HEK293 (cell line): ENCODE measurements at regions not wholly inside any gene's neighbourhood (a gene's known extent, or its start where the extent isn't known, plus 50 kb on each side); places are given as distances from the start of the nearest gene placed in this dataset.

Experiments used
- ZBTB7A ChIP-seq: fragments of 450-650 bp; formaldehyde crosslinking; IDR thresholded peaks from 2 replicates; pipeline ENCODE4 v1.5.1; 2016; ENCODE audit warnings: low read depth, missing biosample characterization, missing genetic modification characterization
- ZFP41 ChIP-seq: fragments of 450-650 bp; formaldehyde crosslinking; IDR thresholded peaks from 2 replicates; pipeline ENCODE4 v1.5.1; 2016; ENCODE audit warnings: missing biosample characterization, missing genetic modification characterization, borderline replicate concordance
- ZNF10 ChIP-seq: fragments of 450-650 bp; formaldehyde crosslinking; IDR thresholded peaks from 2 replicates; pipeline ENCODE4 v1.5.1; 2017; ENCODE audit warnings: missing biosample characterization, missing genetic modification characterization
- ZNF350 ChIP-seq: fragments of 450-650 bp; formaldehyde crosslinking; IDR thresholded peaks from 2 replicates; pipeline ENCODE4 v1.5.0; 2017; ENCODE audit warnings: missing biosample characterization, mild to moderate bottlenecking, missing genetic modification characterization
- TF ChIP-seq, protein P1 (sequence below): fragments of 450-650 bp; formaldehyde crosslinking; IDR thresholded peaks from 2 replicates; pipeline ENCODE4 v1.5.1; 2016; ENCODE audit warnings: missing biosample characterization, missing genetic modification characterization
- TF ChIP-seq, protein P2 (sequence below): fragments of 450-650 bp; formaldehyde crosslinking; IDR thresholded peaks from 2 replicates; pipeline ENCODE4 v1.5.1; 2016; ENCODE audit warnings: missing biosample characterization, missing genetic modification characterization
- TF ChIP-seq, protein P3 (sequence below): fragments of 450-650 bp; formaldehyde crosslinking; IDR thresholded peaks from 2 replicates; pipeline ENCODE4 v1.5.1; 2016; ENCODE audit warnings: missing biosample characterization, missing genetic modification characterization, low read depth
- TF ChIP-seq, protein P4 (sequence below): sonication (generic); formaldehyde crosslinking; IDR thresholded peaks from 2 replicates; pipeline ENCODE4 v1.8.1; 2022; ENCODE audit warnings: mild to moderate bottlenecking, moderate library complexity, missing genetic modification reagents
- TF ChIP-seq, protein P5 (sequence below): fragments of 450-650 bp; formaldehyde crosslinking; IDR thresholded peaks from 2 replicates; pipeline ENCODE4 v1.5.1; 2016; ENCODE audit warnings: missing biosample characterization, missing genetic modification characterization

DNA sequence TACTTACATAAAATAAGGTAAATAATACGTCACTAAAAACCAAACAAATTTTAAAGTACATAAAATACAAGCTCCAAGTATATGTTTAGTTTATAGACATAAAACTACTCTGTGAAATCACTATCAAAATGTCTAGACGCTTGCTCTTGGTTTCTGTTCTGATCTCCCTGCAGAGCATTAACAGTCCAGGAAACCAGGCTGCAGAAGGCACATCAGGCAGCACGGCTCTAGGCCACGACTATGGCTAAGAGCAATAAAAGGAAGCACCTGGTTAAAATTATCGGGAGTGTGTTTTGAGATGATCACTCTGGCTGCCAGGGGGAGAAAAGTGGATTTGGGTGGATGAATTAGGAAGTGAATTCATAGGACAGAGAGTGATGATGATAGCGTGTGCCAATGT lies 196.0 kb upstream of the SPHKAP start:
- TF ChIP-seq, protein P1, sequence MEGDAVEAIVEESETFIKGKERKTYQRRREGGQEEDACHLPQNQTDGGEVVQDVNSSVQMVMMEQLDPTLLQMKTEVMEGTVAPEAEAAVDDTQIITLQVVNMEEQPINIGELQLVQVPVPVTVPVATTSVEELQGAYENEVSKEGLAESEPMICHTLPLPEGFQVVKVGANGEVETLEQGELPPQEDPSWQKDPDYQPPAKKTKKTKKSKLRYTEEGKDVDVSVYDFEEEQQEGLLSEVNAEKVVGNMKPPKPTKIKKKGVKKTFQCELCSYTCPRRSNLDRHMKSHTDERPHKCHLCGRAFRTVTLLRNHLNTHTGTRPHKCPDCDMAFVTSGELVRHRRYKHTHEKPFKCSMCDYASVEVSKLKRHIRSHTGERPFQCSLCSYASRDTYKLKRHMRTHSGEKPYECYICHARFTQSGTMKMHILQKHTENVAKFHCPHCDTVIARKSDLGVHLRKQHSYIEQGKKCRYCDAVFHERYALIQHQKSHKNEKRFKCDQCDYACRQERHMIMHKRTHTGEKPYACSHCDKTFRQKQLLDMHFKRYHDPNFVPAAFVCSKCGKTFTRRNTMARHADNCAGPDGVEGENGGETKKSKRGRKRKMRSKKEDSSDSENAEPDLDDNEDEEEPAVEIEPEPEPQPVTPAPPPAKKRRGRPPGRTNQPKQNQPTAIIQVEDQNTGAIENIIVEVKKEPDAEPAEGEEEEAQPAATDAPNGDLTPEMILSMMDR: no peak
- TF ChIP-seq, protein P2, sequence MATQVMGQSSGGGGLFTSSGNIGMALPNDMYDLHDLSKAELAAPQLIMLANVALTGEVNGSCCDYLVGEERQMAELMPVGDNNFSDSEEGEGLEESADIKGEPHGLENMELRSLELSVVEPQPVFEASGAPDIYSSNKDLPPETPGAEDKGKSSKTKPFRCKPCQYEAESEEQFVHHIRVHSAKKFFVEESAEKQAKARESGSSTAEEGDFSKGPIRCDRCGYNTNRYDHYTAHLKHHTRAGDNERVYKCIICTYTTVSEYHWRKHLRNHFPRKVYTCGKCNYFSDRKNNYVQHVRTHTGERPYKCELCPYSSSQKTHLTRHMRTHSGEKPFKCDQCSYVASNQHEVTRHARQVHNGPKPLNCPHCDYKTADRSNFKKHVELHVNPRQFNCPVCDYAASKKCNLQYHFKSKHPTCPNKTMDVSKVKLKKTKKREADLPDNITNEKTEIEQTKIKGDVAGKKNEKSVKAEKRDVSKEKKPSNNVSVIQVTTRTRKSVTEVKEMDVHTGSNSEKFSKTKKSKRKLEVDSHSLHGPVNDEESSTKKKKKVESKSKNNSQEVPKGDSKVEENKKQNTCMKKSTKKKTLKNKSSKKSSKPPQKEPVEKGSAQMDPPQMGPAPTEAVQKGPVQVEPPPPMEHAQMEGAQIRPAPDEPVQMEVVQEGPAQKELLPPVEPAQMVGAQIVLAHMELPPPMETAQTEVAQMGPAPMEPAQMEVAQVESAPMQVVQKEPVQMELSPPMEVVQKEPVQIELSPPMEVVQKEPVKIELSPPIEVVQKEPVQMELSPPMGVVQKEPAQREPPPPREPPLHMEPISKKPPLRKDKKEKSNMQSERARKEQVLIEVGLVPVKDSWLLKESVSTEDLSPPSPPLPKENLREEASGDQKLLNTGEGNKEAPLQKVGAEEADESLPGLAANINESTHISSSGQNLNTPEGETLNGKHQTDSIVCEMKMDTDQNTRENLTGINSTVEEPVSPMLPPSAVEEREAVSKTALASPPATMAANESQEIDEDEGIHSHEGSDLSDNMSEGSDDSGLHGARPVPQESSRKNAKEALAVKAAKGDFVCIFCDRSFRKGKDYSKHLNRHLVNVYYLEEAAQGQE (tag by site-specific recombination): no peak
- TF ChIP-seq, protein P3, sequence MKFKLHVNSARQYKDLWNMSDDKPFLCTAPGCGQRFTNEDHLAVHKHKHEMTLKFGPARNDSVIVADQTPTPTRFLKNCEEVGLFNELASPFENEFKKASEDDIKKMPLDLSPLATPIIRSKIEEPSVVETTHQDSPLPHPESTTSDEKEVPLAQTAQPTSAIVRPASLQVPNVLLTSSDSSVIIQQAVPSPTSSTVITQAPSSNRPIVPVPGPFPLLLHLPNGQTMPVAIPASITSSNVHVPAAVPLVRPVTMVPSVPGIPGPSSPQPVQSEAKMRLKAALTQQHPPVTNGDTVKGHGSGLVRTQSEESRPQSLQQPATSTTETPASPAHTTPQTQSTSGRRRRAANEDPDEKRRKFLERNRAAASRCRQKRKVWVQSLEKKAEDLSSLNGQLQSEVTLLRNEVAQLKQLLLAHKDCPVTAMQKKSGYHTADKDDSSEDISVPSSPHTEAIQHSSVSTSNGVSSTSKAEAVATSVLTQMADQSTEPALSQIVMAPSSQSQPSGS (tag by site-specific recombination): no peak
- TF ChIP-seq ZFP41 (no peak), ZNF10 (no peak), ZNF350 (no peak), ZBTB7A (tag by site-specific recombination) (no peak)
- TF ChIP-seq, protein P4, sequence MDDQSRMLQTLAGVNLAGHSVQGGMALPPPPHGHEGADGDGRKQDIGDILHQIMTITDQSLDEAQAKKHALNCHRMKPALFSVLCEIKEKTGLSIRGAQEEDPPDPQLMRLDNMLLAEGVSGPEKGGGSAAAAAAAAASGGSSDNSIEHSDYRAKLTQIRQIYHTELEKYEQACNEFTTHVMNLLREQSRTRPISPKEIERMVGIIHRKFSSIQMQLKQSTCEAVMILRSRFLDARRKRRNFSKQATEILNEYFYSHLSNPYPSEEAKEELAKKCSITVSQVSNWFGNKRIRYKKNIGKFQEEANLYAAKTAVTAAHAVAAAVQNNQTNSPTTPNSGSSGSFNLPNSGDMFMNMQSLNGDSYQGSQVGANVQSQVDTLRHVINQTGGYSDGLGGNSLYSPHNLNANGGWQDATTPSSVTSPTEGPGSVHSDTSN: no peak
- TF ChIP-seq, protein P5, sequence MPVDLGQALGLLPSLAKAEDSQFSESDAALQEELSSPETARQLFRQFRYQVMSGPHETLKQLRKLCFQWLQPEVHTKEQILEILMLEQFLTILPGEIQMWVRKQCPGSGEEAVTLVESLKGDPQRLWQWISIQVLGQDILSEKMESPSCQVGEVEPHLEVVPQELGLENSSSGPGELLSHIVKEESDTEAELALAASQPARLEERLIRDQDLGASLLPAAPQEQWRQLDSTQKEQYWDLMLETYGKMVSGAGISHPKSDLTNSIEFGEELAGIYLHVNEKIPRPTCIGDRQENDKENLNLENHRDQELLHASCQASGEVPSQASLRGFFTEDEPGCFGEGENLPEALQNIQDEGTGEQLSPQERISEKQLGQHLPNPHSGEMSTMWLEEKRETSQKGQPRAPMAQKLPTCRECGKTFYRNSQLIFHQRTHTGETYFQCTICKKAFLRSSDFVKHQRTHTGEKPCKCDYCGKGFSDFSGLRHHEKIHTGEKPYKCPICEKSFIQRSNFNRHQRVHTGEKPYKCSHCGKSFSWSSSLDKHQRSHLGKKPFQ (tag by site-specific recombination): no peak
